ENCODE measurements at regions not wholly inside any gene's neighbourhood (a gene's known extent, or its start where the extent isn't known, plus 50 kb on each side); places are given as distances from the start of the nearest gene placed in this dataset.

- Histone ChIP-seq H3K4me3 (no peak overlapping the region), H3K27me3 (no peaks in the 10 kb centered on the region), H3K27ac (no peak overlapping the region), H3K4me1 (peaks cover 0 to 6% (median 0%) of the 10 kb centered on the region in 4 donors), H3K9me3 (peaks cover 0 to 10% (median 0%) of the 10 kb centered on the region in 4 donors), H3K36me3 (no peaks in the 10 kb centered on the region)
- no peak for TF ChIP-seq EP300 (IDR thresholded peaks at IDR 0.05)
- 10% methylated on average over 5 of the region's 5 CpGs for WGBS, 2 donors
- no peak for DNase-seq (ENCODE audit: low spot score in 2 of 2)
Measured at GRCh38 chr1:168863772-168864171, 134.8 kb upstream of the DPT start.

DNA sequence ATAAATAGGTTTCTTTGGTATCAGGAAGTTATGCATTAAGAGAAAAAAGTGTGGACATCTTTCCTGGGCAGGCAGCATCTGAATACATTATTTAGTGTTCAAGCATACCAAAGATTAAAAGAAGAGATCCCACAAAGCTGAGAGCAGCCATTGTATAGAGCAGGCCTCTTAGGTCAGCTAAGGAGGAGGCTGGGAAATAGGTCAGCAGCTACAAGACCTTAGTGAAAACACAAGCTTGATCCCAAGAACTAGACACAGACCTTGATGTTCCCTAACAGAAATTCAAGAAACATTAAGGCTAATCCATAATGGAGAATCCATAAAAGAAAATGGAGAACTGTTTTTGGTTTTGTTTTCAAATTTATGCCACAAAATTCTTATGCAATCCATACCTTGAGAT, 135.3 kb upstream of the DPT start:
- H3K36me3 ChIP-seq: no peaks in the 10 kb centered on the region
- DNase-seq (ENCODE audit: low spot score in 2 of 2): no peak
- peaks cover 0 to 10% (median 0%) of the 10 kb centered on the region in 4 donors for H3K9me3 ChIP-seq
- no peak overlapping the region for H3K4me3 ChIP-seq
- no peak overlapping the region for H3K27ac ChIP-seq
- peaks cover 0 to 6% (median 0%) of the 10 kb centered on the region in 4 donors for H3K4me1 ChIP-seq
- H3K27me3 ChIP-seq: no peaks in the 10 kb centered on the region
- TF ChIP-seq CTCF (IDR thresholded peaks at IDR 0.05) (no peak), POLR2A (IDR thresholded peaks at IDR 0.05) (no peak), EP300 (IDR thresholded peaks at IDR 0.05) (no peak)

- no peak for DNase-seq (ENCODE audit: low spot score in 2 of 2)
- 67 to 82% methylated on average over 4 of the region's 4 CpGs for WGBS, 2 donors
- Histone ChIP-seq H3K27ac (no peak overlapping the region), H3K27me3 (no peaks in the 10 kb centered on the region), H3K36me3 (no peaks in the 10 kb centered on the region), H3K4me3 (no peak overlapping the region), H3K4me1 (peaks cover 0 to 6% (median 0%) of the 10 kb centered on the region in 4 donors), H3K9me3 (peaks cover 0 to 10% (median 0%) of the 10 kb centered on the region in 4 donors)
- TF ChIP-seq EP300 (IDR thresholded peaks at IDR 0.05) (no peak), CTCF (IDR thresholded peaks at IDR 0.05) (no peak), POLR2A (IDR thresholded peaks at IDR 0.05) (no peak)
Measured at GRCh38 chr1:168865850-168866620, 137.0 kb upstream of the DPT start.

GRCh38 chr1:168867941-168868634, 139.1 kb upstream of the DPT start:
- H3K36me3 ChIP-seq: no peaks in the 10 kb centered on the region
- H3K27me3 ChIP-seq: no peaks in the 10 kb centered on the region
- no peak for DNase-seq (ENCODE audit: low spot score in 2 of 2)
- H3K9me3 ChIP-seq: peaks cover 0 to 10% (median 0%) of the 10 kb centered on the region in 4 donors
- no peak overlapping the region for H3K4me3 ChIP-seq
- peaks cover 0 to 6% (median 0%) of the 10 kb centered on the region in 4 donors for H3K4me1 ChIP-seq
- WGBS, 2 donors: 72 to 75% methylated on average over 4 of the region's 4 CpGs
- TF ChIP-seq CTCF (IDR thresholded peaks at IDR 0.05) (no peak), POLR2A (IDR thresholded peaks at IDR 0.05) (no peak)
- H3K27ac ChIP-seq: no peak overlapping the region

DNA sequence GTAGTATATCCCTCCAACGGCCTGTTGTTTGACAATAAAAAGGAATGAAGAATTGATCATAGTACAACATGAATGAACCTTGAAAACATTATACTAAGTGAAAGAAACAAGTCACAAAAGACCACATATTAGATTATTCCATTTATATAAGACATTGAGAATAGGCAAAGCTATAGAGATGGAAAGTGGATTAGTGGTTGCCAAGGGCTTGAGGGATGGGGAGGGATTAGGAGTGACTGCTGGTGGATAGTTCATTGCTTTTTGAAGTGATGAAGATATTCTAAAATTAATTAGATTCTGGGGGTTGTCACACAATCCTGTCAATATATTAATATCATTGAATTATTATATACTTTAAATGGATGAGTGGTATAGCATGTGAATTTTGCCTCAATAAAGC, 142.5 kb upstream of the DPT start:
- Histone ChIP-seq H3K27me3 (no peaks in the 10 kb centered on the region), H3K4me3 (no peak overlapping the region), H3K9me3 (peaks cover 0 to 1% (median 0%) of the 10 kb centered on the region in 4 donors), H3K27ac (no peak overlapping the region), H3K4me1 (no peaks in the 10 kb centered on the region), H3K36me3 (no peaks in the 10 kb centered on the region)
- TF ChIP-seq CTCF (IDR thresholded peaks at IDR 0.05) (no peak), POLR2A (IDR thresholded peaks at IDR 0.05) (no peak), EP300 (IDR thresholded peaks at IDR 0.05) (no peak)
- no peak for DNase-seq (ENCODE audit: low spot score in 2 of 2)
- WGBS, 2 donors: 91% methylated on average over 1 of the region's 1 CpG

All from tibial nerve (tissue), 4 donors.